HCT116 (cell line): ENCODE measurements at regions not wholly inside any gene's neighbourhood (a gene's known extent, or its start where the extent isn't known, plus 50 kb on each side); places are given as distances from the start of the nearest gene placed in this dataset.

Source experiments
- ATAC-seq: fragments of 200-7000 bp; cut with Tn5 transposase; 2 replicates; pipeline ENCODE4 v1.9.1; 2020; ENCODE audit warnings: mild to moderate bottlenecking, moderate library complexity
- BruUV-seq: library from RNA; stranded (reverse); fragments of 400-500 nt; replicated peaks from 2 replicates; lab custom pipeline; 2021; lab: Mats Ljungman, UMichigan
- CTCF ChIA-PET: fragments of 300-600 bp; sonication (Branson Sonifier 250); formaldehyde crosslinking; loops from one replicate; lab custom pipeline; 2021; ENCODE audit warnings: antibody characterized with exemption; lab: Charles Lee
- POLR2A ChIA-PET: fragments of 300-600, 350-600 bp; sonication (Branson Sonifier 250); formaldehyde crosslinking; loops from one replicate; lab custom pipeline; 2021; ENCODE audit warnings: antibody characterized with exemption; lab: Charles Lee
- RAD21 ChIA-PET, 2 experiments: fragments of 300-600 bp; sonication (Branson Sonifier 250); formaldehyde crosslinking; loops; one replicate each; lab custom pipeline; 2023; ENCODE audit warnings: low total read pairs in 2 of 2; ENCODE audit not compliant: uncharacterized antibody in 2 of 2, unreplicated experiment in 2 of 2, low non-redundant PET in 1 of 2; lab: Charles Lee
- DNase-seq: peaks from one replicate; pipeline ENCODE4 v3.0.0-alpha.2; 2010; ENCODE audit warnings: low read depth, low spot score
- H2AFZ ChIP-seq: fragments of 200-600 bp; shearing (Covaris generic), sonication (generic); 2 replicates; pipeline ENCODE4 v1.6.1; 2017; ENCODE audit warnings: low read depth, mixed run types, mixed read lengths, antibody characterized with exemption, low read length; ENCODE audit not compliant: poor library complexity, severe bottlenecking
- H3K27ac ChIP-seq: 2 replicates; pipeline ENCODE4 v1.5.1; 2012; ENCODE audit warnings: low read depth, low read length
- H3K27me3 ChIP-seq: fragments of 200-600 bp; sonication (generic); 2 replicates; pipeline ENCODE4 v1.6.1; 2016; ENCODE audit warnings: mixed run types, low read length, mixed read lengths; ENCODE audit not compliant: insufficient read depth
- H3K36me3 ChIP-seq, 2 experiments: fragments of 200-500 bp in 1 of 2; fragments of 200-600 bp in 1 of 2; sonication (Bioruptor generic) in 1 of 2; sonication (generic) in 1 of 2; 2 replicates each; pipeline versions ENCODE4 v1.5.1 to v1.6.1; 2014 to 2016; ENCODE audit warnings: low read length in 2 of 2, inconsistent platforms in 1 of 2, mixed read lengths in 1 of 2, mixed run types in 1 of 2; ENCODE audit not compliant: insufficient read depth in 2 of 2, control insufficient read depth in 1 of 2
- H3K4me1 ChIP-seq, 2 experiments: fragments of 200-600 bp in 1 of 2; sonication (generic) in 1 of 2; 2 replicates each; pipeline versions ENCODE4 v1.5.1 to v1.6.1; 2012 to 2017; ENCODE audit warnings: low read length in 2 of 2, inconsistent platforms in 1 of 2, mild to moderate bottlenecking in 1 of 2, mixed read lengths in 1 of 2, mixed run types in 1 of 2, moderate library complexity in 1 of 2; ENCODE audit not compliant: insufficient read depth in 2 of 2, control insufficient read depth in 1 of 2
- H3K4me2 ChIP-seq: fragments of 200-600 bp; sonication (generic); 2 replicates; pipeline ENCODE4 v1.6.1; 2017; ENCODE audit warnings: mixed run types, low read length, mixed read lengths
- H3K4me3 ChIP-seq, 2 experiments: fragments of 200-600 bp in 1 of 2; sonication (generic) in 1 of 2; replicated peaks in 1 of 2; 2 replicates each; pipeline ENCODE4 v1.5.1; 2011 to 2016; ENCODE audit warnings: low read length in 2 of 2, control low read depth in 1 of 2, low read depth in 1 of 2, mild to moderate bottlenecking in 1 of 2, mixed read lengths in 1 of 2, mixed run types in 1 of 2
- H3K79me2 ChIP-seq: fragments of 200-600 bp; sonication (generic); 2 replicates; pipeline ENCODE4 v1.6.1; 2017; ENCODE audit warnings: mild to moderate bottlenecking, mixed run types, low read length, moderate library complexity, mixed read lengths; ENCODE audit not compliant: insufficient read depth
- H3K9ac ChIP-seq: fragments of 200-600 bp; sonication (generic); 2 replicates; pipeline ENCODE4 v1.6.1; 2016; ENCODE audit warnings: low read length, mixed read lengths
- H3K9me2 ChIP-seq: fragments of 200-600 bp; sonication (generic), shearing (Covaris generic); 2 replicates; pipeline ENCODE4 v1.6.1; 2017; ENCODE audit warnings: mixed run types, mild to moderate bottlenecking, moderate library complexity; ENCODE audit not compliant: insufficient read depth
- H3K9me3 ChIP-seq, 2 experiments: fragments of 200-500 bp in 1 of 2; fragments of 200-600 bp in 1 of 2; sonication (Bioruptor generic) in 1 of 2; sonication (generic) in 1 of 2; 2 replicates each; pipeline ENCODE4 v1.6.1; 2014 to 2017; ENCODE audit warnings: low read length in 2 of 2, mixed read lengths in 2 of 2, inconsistent platforms in 1 of 2, low read depth in 1 of 2, mild to moderate bottlenecking in 1 of 2, mixed run types in 1 of 2, moderate library complexity in 1 of 2; ENCODE audit not compliant: control insufficient read depth in 1 of 2, insufficient read depth in 1 of 2
- H4K20me1 ChIP-seq: fragments of 200-600 bp; sonication (generic), shearing (Covaris generic); 2 replicates; pipeline ENCODE4 v1.6.1; 2017; ENCODE audit warnings: mixed run types, mild to moderate bottlenecking, moderate library complexity; ENCODE audit not compliant: insufficient read depth
- CEBPB ChIP-seq: IDR thresholded peaks from 2 replicates; pipeline ENCODE4 v1.6.1; 2012; ENCODE audit warnings: low read depth
- EGR1 ChIP-seq: IDR thresholded peaks from 2 replicates; pipeline ENCODE4 v1.6.1; 2012; ENCODE audit warnings: low read depth
- ELF1 ChIP-seq: IDR thresholded peaks from 2 replicates; pipeline ENCODE4 v1.6.1; 2012; ENCODE audit warnings: low read depth, borderline replicate concordance
- EZH2phosphoT487 ChIP-seq: fragments of 200-600 bp; IDR thresholded peaks from 2 replicates; pipeline ENCODE4 v1.6.1; 2018; ENCODE audit warnings: antibody characterized with exemption, borderline replicate concordance
- JUND ChIP-seq: IDR thresholded peaks from 2 replicates; pipeline ENCODE4 v1.6.1; 2012
- POLR2A ChIP-seq: IDR thresholded peaks from 2 replicates; pipeline ENCODE4 v1.7.0; 2011; ENCODE audit warnings: borderline replicate concordance; ENCODE audit not compliant: insufficient read depth, insufficient read length; ENCODE audit errors: extremely low read depth
- POLR2AphosphoS5 ChIP-seq: IDR thresholded peaks from 2 replicates; pipeline ENCODE4 v1.6.1; 2011; ENCODE audit warnings: mild to moderate bottlenecking, low read depth, low read length, moderate library complexity
- RAD21 ChIP-seq: IDR thresholded peaks from 2 replicates; pipeline ENCODE4 v1.6.1; 2012; ENCODE audit warnings: low read depth, mild to moderate bottlenecking
- SIN3A ChIP-seq: IDR thresholded peaks from 2 replicates; pipeline ENCODE4 v1.6.1; 2012; ENCODE audit warnings: low read depth
- SRF ChIP-seq: IDR thresholded peaks from 2 replicates; pipeline ENCODE4 v1.6.1; 2012; ENCODE audit warnings: low read depth
- TCF7L2 ChIP-seq: IDR thresholded peaks from 2 replicates; pipeline ENCODE4 v1.7.0; 2011; ENCODE audit warnings: borderline replicate concordance, inconsistent platforms; ENCODE audit not compliant: insufficient read depth, insufficient read length; ENCODE audit errors: extremely low read depth
- ZFX ChIP-seq: fragments of 450-650 bp; IDR thresholded peaks from 2 replicates; pipeline ENCODE4 v1.6.1; 2017
- intact Hi-C: fragments of 100-400 bp; cut with micrococcal nuclease; formaldehyde crosslinking; loops from 2 replicates; pipeline ENCODE4 v1.10.0; 2022
- TF ChIP-seq, protein P1 (sequence below): IDR thresholded peaks from 2 replicates; pipeline ENCODE4 v1.6.1; 2012; ENCODE audit warnings: low read depth
- TF ChIP-seq, protein P2 (sequence below): IDR thresholded peaks from 2 replicates; pipeline ENCODE4 v1.6.1; 2012

- no peak overlapping the region for H3K9ac ChIP-seq
- intact Hi-C loops, result no loop called here
- no peaks in the 10 kb centered on the region for H4K20me1 ChIP-seq
- RAD21 ChIA-PET, result no interaction called here
- no peaks in the 10 kb centered on the region for H3K36me3 ChIP-seq
- POLR2A ChIA-PET, result no interaction called here
- no peaks in the 10 kb centered on the region for H3K9me3 ChIP-seq
- CTCF ChIA-PET, result no interaction called here
- no peak overlapping the region for H2AFZ ChIP-seq
- no peak overlapping the region for H3K4me2 ChIP-seq
- no peak overlapping the region for H3K27ac ChIP-seq
- H3K4me3 ChIP-seq, result no peak overlapping the region
- no peaks in the 10 kb centered on the region for H3K9me2 ChIP-seq
- H3K27me3 ChIP-seq, result peaks cover 39% of the 10 kb centered on the region
- H3K79me2 ChIP-seq, result no peaks in the 10 kb centered on the region
- TF ChIP-seq SIN3A (no peak), ELF1 (no peak), POLR2A (no peak), JUND (no peak), CEBPB (no peak), ZFX (no peak), SRF (no peak), EGR1 (no peak), TCF7L2 (no peak), POLR2AphosphoS5 (no peak), RAD21 (no peak), EZH2phosphoT487 (no peak)
- TF ChIP-seq, protein P1, sequence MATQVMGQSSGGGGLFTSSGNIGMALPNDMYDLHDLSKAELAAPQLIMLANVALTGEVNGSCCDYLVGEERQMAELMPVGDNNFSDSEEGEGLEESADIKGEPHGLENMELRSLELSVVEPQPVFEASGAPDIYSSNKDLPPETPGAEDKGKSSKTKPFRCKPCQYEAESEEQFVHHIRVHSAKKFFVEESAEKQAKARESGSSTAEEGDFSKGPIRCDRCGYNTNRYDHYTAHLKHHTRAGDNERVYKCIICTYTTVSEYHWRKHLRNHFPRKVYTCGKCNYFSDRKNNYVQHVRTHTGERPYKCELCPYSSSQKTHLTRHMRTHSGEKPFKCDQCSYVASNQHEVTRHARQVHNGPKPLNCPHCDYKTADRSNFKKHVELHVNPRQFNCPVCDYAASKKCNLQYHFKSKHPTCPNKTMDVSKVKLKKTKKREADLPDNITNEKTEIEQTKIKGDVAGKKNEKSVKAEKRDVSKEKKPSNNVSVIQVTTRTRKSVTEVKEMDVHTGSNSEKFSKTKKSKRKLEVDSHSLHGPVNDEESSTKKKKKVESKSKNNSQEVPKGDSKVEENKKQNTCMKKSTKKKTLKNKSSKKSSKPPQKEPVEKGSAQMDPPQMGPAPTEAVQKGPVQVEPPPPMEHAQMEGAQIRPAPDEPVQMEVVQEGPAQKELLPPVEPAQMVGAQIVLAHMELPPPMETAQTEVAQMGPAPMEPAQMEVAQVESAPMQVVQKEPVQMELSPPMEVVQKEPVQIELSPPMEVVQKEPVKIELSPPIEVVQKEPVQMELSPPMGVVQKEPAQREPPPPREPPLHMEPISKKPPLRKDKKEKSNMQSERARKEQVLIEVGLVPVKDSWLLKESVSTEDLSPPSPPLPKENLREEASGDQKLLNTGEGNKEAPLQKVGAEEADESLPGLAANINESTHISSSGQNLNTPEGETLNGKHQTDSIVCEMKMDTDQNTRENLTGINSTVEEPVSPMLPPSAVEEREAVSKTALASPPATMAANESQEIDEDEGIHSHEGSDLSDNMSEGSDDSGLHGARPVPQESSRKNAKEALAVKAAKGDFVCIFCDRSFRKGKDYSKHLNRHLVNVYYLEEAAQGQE, result no peak
- TF ChIP-seq, protein P2, sequence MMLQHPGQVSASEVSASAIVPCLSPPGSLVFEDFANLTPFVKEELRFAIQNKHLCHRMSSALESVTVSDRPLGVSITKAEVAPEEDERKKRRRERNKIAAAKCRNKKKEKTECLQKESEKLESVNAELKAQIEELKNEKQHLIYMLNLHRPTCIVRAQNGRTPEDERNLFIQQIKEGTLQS, result no peak
- H3K4me1 ChIP-seq, result no peaks in the 10 kb centered on the region
- DNase-seq, result no peak
- no TSS peak for BruUV-seq
- ATAC-seq, result no peak
These were observed 128.2 kb upstream of the OBI1 start for GRCh38 chr13:78787190-78787589.
